CD4-positive, alpha-beta T cell (primary cell): ENCODE measurements at regions not wholly inside any gene's neighbourhood (a gene's known extent, or its start where the extent isn't known, plus 50 kb on each side); places are given as distances from the start of the nearest gene placed in this dataset.

Source experiments
- ATAC-seq: fragments of 200-7000 bp; cut with Tn5 transposase; one replicate; pipeline ENCODE4 v1.10.0; 2022; ENCODE audit warnings: mild to moderate bottlenecking; ENCODE audit not compliant: poor library complexity
- CTCF ChIA-PET: fragments of 350-600 bp; sonication (Branson Sonifier 250); formaldehyde crosslinking; loops from one replicate; lab custom pipeline; 2021; ENCODE audit warnings: antibody characterized with exemption, inconsistent platforms; lab: Charles Lee
- POLR2A ChIA-PET: fragments of 350-600 bp; sonication (Branson Sonifier 250); formaldehyde crosslinking; loops from one replicate; lab custom pipeline; 2021; ENCODE audit warnings: antibody characterized with exemption, inconsistent platforms; lab: Charles Lee
- DNase-seq, 14 experiments: peaks; one replicate each; pipeline ENCODE4 v3.0.0-alpha.2; 2013 to 2020; ENCODE audit warnings: mixed read lengths in 2 of 14
- H3K27ac ChIP-seq, 2 donors: one replicate each; pipeline versions ENCODE4 v1.5.1 to v1.7.0; 2013; ENCODE audit warnings: low read length in 2 of 2, low read depth in 1 of 2, mild to moderate bottlenecking in 1 of 2
- H3K27me3 ChIP-seq, 2 experiments: 1 replicate in 1 of 2; 2 replicates in 1 of 2; pipeline versions ENCODE4 v1.6.1 to v1.7.0; 2013; ENCODE audit warnings: low read length in 2 of 2, control low read depth in 1 of 2, mild to moderate bottlenecking in 1 of 2, moderate library complexity in 1 of 2; ENCODE audit not compliant: insufficient read depth in 2 of 2, control insufficient read depth in 1 of 2
- H3K36me3 ChIP-seq: one replicate; pipeline ENCODE4 v1.6.1; 2013; ENCODE audit warnings: low read length, control low read depth; ENCODE audit not compliant: insufficient read depth
- H3K4me1 ChIP-seq: one replicate; pipeline ENCODE4 v1.6.1; 2013; ENCODE audit warnings: low read length, control low read depth; ENCODE audit not compliant: insufficient read depth
- H3K4me3 ChIP-seq: one replicate; pipeline ENCODE4 v1.5.1; 2013; ENCODE audit warnings: mild to moderate bottlenecking, low read length, moderate library complexity
- H3K9me3 ChIP-seq, 2 experiments: 1 replicate in 1 of 2; 2 replicates in 1 of 2; pipeline versions ENCODE4 v1.6.1 to v1.7.0; 2013; ENCODE audit warnings: low read length in 2 of 2, mild to moderate bottlenecking in 2 of 2, control low read depth in 1 of 2, moderate library complexity in 1 of 2; ENCODE audit not compliant: control insufficient read depth in 1 of 2, insufficient read depth in 1 of 2
- H3K27ac Mint-ChIP-seq: one replicate; pipeline ENCODE4 v1.8.0; 2020; ENCODE audit warnings: mixed read lengths
- H3K27me3 Mint-ChIP-seq: one replicate; pipeline ENCODE4 v1.8.0; 2021; ENCODE audit warnings: mixed read lengths
- H3K36me3 Mint-ChIP-seq: one replicate; pipeline ENCODE4 v1.8.0; 2021; ENCODE audit warnings: low read depth, mixed read lengths
- H3K4me1 Mint-ChIP-seq: one replicate; pipeline ENCODE4 v1.8.0; 2021; ENCODE audit warnings: low read depth, mixed read lengths
- H3K4me3 Mint-ChIP-seq: one replicate; pipeline ENCODE4 v1.8.0; 2020; ENCODE audit warnings: mild to moderate bottlenecking, mixed read lengths
- H3K9me3 Mint-ChIP-seq: one replicate; pipeline ENCODE4 v1.8.0; 2020; ENCODE audit warnings: mixed read lengths
- intact Hi-C, 2 experiments: fragments of 100-400 bp; cut with DNase I in 1 of 2; cut with micrococcal nuclease in 1 of 2; formaldehyde crosslinking; loops; one replicate each; pipeline versions ENCODE4 v1.15.1 to v1.9.0; 2023 to 2025; cut with DNase I, micrococcal nuclease
- TF ChIP-seq, protein P1 (sequence below): fragments of 200-600 bp; IDR thresholded peaks from one replicate; pipeline ENCODE4 v1.8.0; 2022; ENCODE audit warnings: antibody characterized with exemption, mild to moderate bottlenecking

DNA sequence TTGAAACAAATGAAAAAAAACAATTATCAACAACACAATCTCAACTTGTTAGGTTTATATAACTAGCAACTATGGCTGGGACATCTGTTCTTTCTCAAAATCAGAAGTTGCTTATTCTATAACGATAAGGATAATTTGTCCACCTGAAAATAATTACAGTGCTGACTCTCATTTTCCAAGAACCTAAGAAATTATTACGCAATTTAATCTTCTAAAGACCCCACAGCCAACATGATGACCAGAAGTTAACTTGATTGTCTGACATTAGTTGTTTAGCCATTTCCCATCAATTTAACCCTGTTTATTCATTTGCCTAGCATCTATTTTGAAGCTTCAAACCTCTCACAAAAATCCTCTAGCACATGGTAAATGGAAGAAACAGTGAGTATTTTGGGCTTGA, 293.8 kb downstream of the ELAVL2 start:
- Histone ChIP-seq H3K27me3 (no peaks in the 10 kb centered on the region), H3K27ac (no peak overlapping the region), H3K4me3 (no peak overlapping the region), H3K36me3 (no peaks in the 10 kb centered on the region), H3K9me3 (peaks cover 4 to 6% of the 10 kb centered on the region in 2 experiments), H3K4me1 (no peaks in the 10 kb centered on the region)
- peaks cover 9% of the 10 kb centered on the region for H3K9me3 Mint-ChIP-seq
- CTCF ChIA-PET = no interaction called here
- H3K4me1 Mint-ChIP-seq = no peaks in the 10 kb centered on the region
- POLR2A ChIA-PET = no interaction called here
- ATAC-seq (no peak), DNase-seq (no peak)
- H3K27ac Mint-ChIP-seq = no peak overlapping the region
- peaks cover 4% of the 10 kb centered on the region for H3K27me3 Mint-ChIP-seq
- no peaks in the 10 kb centered on the region for H3K36me3 Mint-ChIP-seq
- H3K4me3 Mint-ChIP-seq = no peak overlapping the region
- TF ChIP-seq, protein P1, sequence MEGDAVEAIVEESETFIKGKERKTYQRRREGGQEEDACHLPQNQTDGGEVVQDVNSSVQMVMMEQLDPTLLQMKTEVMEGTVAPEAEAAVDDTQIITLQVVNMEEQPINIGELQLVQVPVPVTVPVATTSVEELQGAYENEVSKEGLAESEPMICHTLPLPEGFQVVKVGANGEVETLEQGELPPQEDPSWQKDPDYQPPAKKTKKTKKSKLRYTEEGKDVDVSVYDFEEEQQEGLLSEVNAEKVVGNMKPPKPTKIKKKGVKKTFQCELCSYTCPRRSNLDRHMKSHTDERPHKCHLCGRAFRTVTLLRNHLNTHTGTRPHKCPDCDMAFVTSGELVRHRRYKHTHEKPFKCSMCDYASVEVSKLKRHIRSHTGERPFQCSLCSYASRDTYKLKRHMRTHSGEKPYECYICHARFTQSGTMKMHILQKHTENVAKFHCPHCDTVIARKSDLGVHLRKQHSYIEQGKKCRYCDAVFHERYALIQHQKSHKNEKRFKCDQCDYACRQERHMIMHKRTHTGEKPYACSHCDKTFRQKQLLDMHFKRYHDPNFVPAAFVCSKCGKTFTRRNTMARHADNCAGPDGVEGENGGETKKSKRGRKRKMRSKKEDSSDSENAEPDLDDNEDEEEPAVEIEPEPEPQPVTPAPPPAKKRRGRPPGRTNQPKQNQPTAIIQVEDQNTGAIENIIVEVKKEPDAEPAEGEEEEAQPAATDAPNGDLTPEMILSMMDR = no peak
- intact Hi-C loops = no loop called here

- ATAC-seq = no peak
- Mint-ChIP-seq H3K4me3 (no peak overlapping the region), H3K27me3 (peaks cover 5% of the 10 kb centered on the region), H3K9me3 (peaks cover 1% of the 10 kb centered on the region), H3K4me1 (peaks cover 3% of the 10 kb centered on the region), H3K36me3 (no peaks in the 10 kb centered on the region), H3K27ac (no peak overlapping the region)
- no peak for DNase-seq
- TF ChIP-seq, protein P1 = no peak
- POLR2A ChIA-PET = no interaction called here
- Histone ChIP-seq H3K27me3 (no peaks in the 10 kb centered on the region), H3K9me3 (peaks cover 0 to 4% of the 10 kb centered on the region in 2 experiments), H3K27ac (no peak overlapping the region), H3K36me3 (no peaks in the 10 kb centered on the region), H3K4me1 (no peaks in the 10 kb centered on the region), H3K4me3 (no peak overlapping the region)
- CTCF ChIA-PET = no interaction called here
- intact Hi-C loops = no loop called here
These were observed 288.6 kb downstream of the ELAVL2 start for GRCh38 chr9:23537192-23538066.

DNA sequence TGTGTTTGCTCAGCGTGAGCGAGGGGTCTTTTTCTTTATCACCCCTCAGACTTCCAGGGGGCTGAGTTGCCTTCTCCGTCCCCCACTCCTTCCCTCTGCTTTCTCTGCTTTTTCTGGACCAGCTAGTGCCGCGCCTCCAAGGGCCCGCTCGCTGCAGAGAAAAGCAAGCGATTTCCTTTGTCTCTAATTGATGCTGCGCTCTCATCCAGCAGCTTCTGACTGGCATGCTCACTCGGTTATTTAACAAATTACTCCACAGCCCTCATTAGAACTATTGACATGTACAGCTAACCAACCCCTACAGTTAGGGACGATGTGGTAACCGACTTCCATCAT, 288.0 kb downstream of the ELAVL2 start:
- intact Hi-C loops = no loop called here
- peaks cover 0 to 4% of the 10 kb centered on the region in 2 experiments for H3K9me3 ChIP-seq
- DNase-seq (no peak), ATAC-seq (no peak)
- no peak overlapping the region for H3K4me3 ChIP-seq
- Mint-ChIP-seq H3K27me3 (peaks cover 5% of the 10 kb centered on the region), H3K4me3 (no peak overlapping the region), H3K36me3 (no peaks in the 10 kb centered on the region), H3K4me1 (peaks cover 3% of the 10 kb centered on the region), H3K9me3 (peaks cover 5% of the 10 kb centered on the region), H3K27ac (no peak overlapping the region)
- no peaks in the 10 kb centered on the region for H3K4me1 ChIP-seq
- H3K27ac ChIP-seq = no peak overlapping the region
- ChIA-PET POLR2A (no interaction called here), CTCF (no interaction called here)
- no peaks in the 10 kb centered on the region for H3K36me3 ChIP-seq
- TF ChIP-seq, protein P1 = no peak
- no peaks in the 10 kb centered on the region for H3K27me3 ChIP-seq
